Mammary epithelial cell (primary cell): ENCODE measurements at regions not wholly inside any gene's neighbourhood (a gene's known extent, or its start where the extent isn't known, plus 50 kb on each side); places are given as distances from the start of the nearest gene placed in this dataset.

Experiments
- EZH2 ChIP-seq: IDR thresholded peaks from 2 replicates; pipeline ENCODE4 v1.6.1; 2012; ENCODE audit warnings: low read length, inconsistent platforms, borderline replicate concordance
- TF ChIP-seq, protein P1 (sequence below), 2 donors: IDR thresholded peaks in 1 of 2; conservative IDR thresholded peaks in 1 of 2; 2 replicates each; pipeline ENCODE4 v1.5.1; 2011 to 2012; ENCODE audit warnings: inconsistent platforms in 2 of 2, low read length in 2 of 2, mild to moderate bottlenecking in 2 of 2, control low read depth in 1 of 2, low read depth in 1 of 2; ENCODE audit not compliant: insufficient read depth in 1 of 2; ENCODE audit errors: extremely low read depth in 1 of 2

DNA sequence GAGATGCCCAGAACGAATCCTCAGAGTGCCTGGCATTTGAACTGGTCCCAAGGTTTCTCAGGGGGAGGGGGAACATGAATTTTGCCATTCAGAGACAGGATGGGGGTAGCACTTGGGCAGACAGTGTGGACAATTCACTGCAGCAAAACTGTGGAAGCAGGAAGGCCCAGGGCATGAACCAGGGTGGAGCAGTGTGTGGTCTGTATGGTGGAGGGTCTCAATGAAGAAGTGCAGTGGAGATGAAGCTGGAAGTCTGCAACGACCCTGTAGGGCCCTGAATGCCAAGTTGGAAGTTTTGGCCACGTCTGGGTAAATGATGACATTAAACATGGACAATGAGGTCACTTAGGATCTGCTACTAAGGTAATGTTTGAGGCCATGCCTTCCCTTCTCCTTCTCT is 273.9 kb downstream of the CDK5RAP2 start:
- TF ChIP-seq, protein P1, sequence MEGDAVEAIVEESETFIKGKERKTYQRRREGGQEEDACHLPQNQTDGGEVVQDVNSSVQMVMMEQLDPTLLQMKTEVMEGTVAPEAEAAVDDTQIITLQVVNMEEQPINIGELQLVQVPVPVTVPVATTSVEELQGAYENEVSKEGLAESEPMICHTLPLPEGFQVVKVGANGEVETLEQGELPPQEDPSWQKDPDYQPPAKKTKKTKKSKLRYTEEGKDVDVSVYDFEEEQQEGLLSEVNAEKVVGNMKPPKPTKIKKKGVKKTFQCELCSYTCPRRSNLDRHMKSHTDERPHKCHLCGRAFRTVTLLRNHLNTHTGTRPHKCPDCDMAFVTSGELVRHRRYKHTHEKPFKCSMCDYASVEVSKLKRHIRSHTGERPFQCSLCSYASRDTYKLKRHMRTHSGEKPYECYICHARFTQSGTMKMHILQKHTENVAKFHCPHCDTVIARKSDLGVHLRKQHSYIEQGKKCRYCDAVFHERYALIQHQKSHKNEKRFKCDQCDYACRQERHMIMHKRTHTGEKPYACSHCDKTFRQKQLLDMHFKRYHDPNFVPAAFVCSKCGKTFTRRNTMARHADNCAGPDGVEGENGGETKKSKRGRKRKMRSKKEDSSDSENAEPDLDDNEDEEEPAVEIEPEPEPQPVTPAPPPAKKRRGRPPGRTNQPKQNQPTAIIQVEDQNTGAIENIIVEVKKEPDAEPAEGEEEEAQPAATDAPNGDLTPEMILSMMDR (conservative IDR thresholded peaks at IDR 0.05 in 1 of 2, IDR thresholded peaks at IDR 0.05 in 1 of 2; ENCODE audit: extremely low read depth in 1 of 2, insufficient read depth in 1 of 2, low read depth in 1 of 2, low read length in 2 of 2), result no peak
- TF ChIP-seq EZH2, result no peak
